ENCODE measurements at regions not wholly inside any gene's neighbourhood (a gene's known extent, or its start where the extent isn't known, plus 50 kb on each side); places are given as distances from the start of the nearest gene placed in this dataset.

GRCh38 chr5:2124434-2125170, 241.9 kb upstream of the IRX4 start (continued):
- TF ChIP-seq CHD7 (IDR thresholded peaks at IDR 0.05; ENCODE audit: insufficient replicate concordance, low read length) (no peak), CTCF (IDR thresholded peaks at IDR 0.05; ENCODE audit: control extremely low read depth in 1 of 3, insufficient read depth in 1 of 3, low read depth in 1 of 3, low read length in 3 of 3) (no peak), ASH2L (IDR thresholded peaks at IDR 0.05; ENCODE audit: low read length) (no peak), CTBP2 (IDR thresholded peaks at IDR 0.05; ENCODE audit: borderline replicate concordance, insufficient read depth, insufficient read length, low read length) (no peak), SP2 (IDR thresholded peaks at IDR 0.05; ENCODE audit: low read length) (no peak), TBP (IDR thresholded peaks at IDR 0.05; ENCODE audit: low read depth, low read length) (no peak)

All from H1 (cell line).